ENCODE measurements at regions not wholly inside any gene's neighbourhood (a gene's known extent, or its start where the extent isn't known, plus 50 kb on each side); places are given as distances from the start of the nearest gene placed in this dataset.

DNA sequence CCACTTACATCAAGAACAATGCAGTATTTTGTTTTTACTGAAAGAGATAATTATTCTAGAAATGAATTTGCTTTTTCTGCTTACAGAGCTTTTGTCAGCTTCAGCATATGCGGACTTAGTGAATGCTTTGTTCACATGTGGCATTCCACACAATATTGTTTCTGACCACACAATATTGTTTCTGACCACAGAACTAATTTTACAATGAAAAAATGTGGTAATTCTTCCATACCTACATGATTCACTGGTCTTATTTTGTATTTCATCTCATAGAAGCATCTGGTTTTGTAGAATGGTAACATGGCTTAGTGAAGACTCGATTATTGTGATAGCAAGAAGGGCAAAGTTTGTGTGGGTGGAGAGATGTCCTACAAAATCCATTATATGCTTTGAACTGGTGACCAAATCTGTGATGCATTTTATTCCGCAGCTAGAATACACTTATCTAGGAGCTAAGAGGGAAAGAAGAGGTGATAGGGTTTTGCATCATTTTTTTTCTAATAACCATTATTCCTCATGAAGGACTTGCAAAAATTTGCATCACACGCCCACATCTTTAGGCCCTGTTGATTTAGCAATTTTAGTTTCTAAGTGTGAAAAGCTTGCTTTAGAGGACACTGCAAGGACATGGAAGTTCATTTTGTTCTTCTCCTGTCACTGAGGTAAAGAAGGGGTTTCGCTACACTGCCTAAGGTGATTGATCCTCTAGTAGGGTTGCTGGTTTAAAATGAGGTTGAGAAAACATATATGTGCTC lies 75.3 kb downstream of the HLX start:
- no peaks in the 10 kb centered on the region for H3K36me3 ChIP-seq (ENCODE audit: control insufficient read depth in 2 of 2, extremely low read depth in 1 of 2, insufficient read depth in 2 of 2, low read length in 2 of 2)
- H3K9me1 ChIP-seq (ENCODE audit: control insufficient read depth, extremely low read depth, insufficient read depth, low read length): no peaks in the 10 kb centered on the region
- H3K4me1 ChIP-seq (ENCODE audit: control insufficient read depth, extremely low read depth, insufficient read depth, low read length): no peaks in the 10 kb centered on the region
- DNase-seq (ENCODE audit: low read depth, low spot score) (no peak), FAIRE-seq (no peak)
- no peak overlapping the region for H2AFZ ChIP-seq (ENCODE audit: control insufficient read depth, low read length)
- no peaks in the 10 kb centered on the region for H4K20me1 ChIP-seq (ENCODE audit: control insufficient read depth, extremely low read depth, insufficient read depth, low read length)
- no peak overlapping the region for H3K4me2 ChIP-seq (ENCODE audit: control insufficient read depth, extremely low read depth, insufficient read depth, low read depth, low read length)
- TF ChIP-seq EZH2 (IDR thresholded peaks at IDR 0.05; ENCODE audit: low read length): no peak
- TF ChIP-seq, protein P1, sequence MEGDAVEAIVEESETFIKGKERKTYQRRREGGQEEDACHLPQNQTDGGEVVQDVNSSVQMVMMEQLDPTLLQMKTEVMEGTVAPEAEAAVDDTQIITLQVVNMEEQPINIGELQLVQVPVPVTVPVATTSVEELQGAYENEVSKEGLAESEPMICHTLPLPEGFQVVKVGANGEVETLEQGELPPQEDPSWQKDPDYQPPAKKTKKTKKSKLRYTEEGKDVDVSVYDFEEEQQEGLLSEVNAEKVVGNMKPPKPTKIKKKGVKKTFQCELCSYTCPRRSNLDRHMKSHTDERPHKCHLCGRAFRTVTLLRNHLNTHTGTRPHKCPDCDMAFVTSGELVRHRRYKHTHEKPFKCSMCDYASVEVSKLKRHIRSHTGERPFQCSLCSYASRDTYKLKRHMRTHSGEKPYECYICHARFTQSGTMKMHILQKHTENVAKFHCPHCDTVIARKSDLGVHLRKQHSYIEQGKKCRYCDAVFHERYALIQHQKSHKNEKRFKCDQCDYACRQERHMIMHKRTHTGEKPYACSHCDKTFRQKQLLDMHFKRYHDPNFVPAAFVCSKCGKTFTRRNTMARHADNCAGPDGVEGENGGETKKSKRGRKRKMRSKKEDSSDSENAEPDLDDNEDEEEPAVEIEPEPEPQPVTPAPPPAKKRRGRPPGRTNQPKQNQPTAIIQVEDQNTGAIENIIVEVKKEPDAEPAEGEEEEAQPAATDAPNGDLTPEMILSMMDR (optimal IDR thresholded peaks at IDR 0.05 in 1 of 3, IDR thresholded peaks at IDR 0.05 in 1 of 3, conservative IDR thresholded peaks at IDR 0.05 in 1 of 3; ENCODE audit: extremely low read depth in 1 of 3, insufficient read depth in 2 of 3, low read length in 3 of 3): no peak
- no peaks in the 10 kb centered on the region for H3K9me3 ChIP-seq (ENCODE audit: control insufficient read depth, low read depth, low read length)
- no peaks in the 10 kb centered on the region for H3K27me3 ChIP-seq (ENCODE audit: control insufficient read depth, extremely low read depth, insufficient read depth, low read length)
- dilution Hi-C loops (cut with MboI; ENCODE audit: extremely low pct_ligation_motif_present, low sequenced_read_pairs): no loop called here
- H3K4me3 ChIP-seq (ENCODE audit: control insufficient read depth in 2 of 3, extremely low read depth in 1 of 3, insufficient read depth in 2 of 3, low read depth in 1 of 3, low read length in 3 of 3): no peak overlapping the region
- no peaks in the 10 kb centered on the region for H3K79me2 ChIP-seq (ENCODE audit: control insufficient read depth, insufficient read depth, low read length)
- H3K9ac ChIP-seq (ENCODE audit: control insufficient read depth, extremely low read depth, insufficient read depth, low read length): no peak overlapping the region
- no peak overlapping the region for H3K27ac ChIP-seq (ENCODE audit: control insufficient read depth, insufficient read depth, low read length)

DNA sequence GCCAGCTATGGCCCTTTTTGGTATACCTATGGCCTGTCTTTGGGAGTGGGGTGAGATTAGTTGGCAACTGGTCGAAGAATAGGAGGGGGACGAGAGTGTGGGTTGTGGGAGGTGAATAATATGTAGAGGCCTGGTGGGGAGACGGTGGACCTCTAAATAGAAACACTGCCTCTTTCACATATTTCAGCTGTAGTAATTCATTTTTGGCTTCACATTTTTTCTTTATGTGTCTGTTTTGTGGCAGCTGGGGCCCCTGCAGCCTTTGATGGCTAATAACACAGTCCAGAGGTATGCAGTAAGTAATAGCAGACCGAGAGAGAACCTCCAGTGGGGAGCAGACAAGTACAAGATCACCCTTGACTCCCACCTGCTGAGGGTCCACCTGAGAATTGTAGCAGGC lies 75.9 kb downstream of the HLX start:
- TF ChIP-seq, protein P1 (optimal IDR thresholded peaks at IDR 0.05 in 1 of 3, IDR thresholded peaks at IDR 0.05 in 1 of 3, conservative IDR thresholded peaks at IDR 0.05 in 1 of 3; ENCODE audit: extremely low read depth in 1 of 3, insufficient read depth in 2 of 3, low read length in 3 of 3): no peak
- no peak for TF ChIP-seq EZH2 (IDR thresholded peaks at IDR 0.05; ENCODE audit: low read length)
- H3K4me2 ChIP-seq (ENCODE audit: control insufficient read depth, extremely low read depth, insufficient read depth, low read depth, low read length): no peak overlapping the region
- no peak overlapping the region for H3K9ac ChIP-seq (ENCODE audit: control insufficient read depth, extremely low read depth, insufficient read depth, low read length)
- no peaks in the 10 kb centered on the region for H3K27me3 ChIP-seq (ENCODE audit: control insufficient read depth, extremely low read depth, insufficient read depth, low read length)
- no peak for DNase-seq (ENCODE audit: low read depth, low spot score)
- H3K9me1 ChIP-seq (ENCODE audit: control insufficient read depth, extremely low read depth, insufficient read depth, low read length): no peaks in the 10 kb centered on the region
- no peaks in the 10 kb centered on the region for H3K36me3 ChIP-seq (ENCODE audit: control insufficient read depth in 2 of 2, extremely low read depth in 1 of 2, insufficient read depth in 2 of 2, low read length in 2 of 2)
- no peaks in the 10 kb centered on the region for H3K4me1 ChIP-seq (ENCODE audit: control insufficient read depth, extremely low read depth, insufficient read depth, low read length)
- no peaks in the 10 kb centered on the region for H3K79me2 ChIP-seq (ENCODE audit: control insufficient read depth, insufficient read depth, low read length)
- H3K4me3 ChIP-seq (ENCODE audit: control insufficient read depth in 2 of 3, extremely low read depth in 1 of 3, insufficient read depth in 2 of 3, low read depth in 1 of 3, low read length in 3 of 3): no peak overlapping the region
- H2AFZ ChIP-seq (ENCODE audit: control insufficient read depth, low read length): no peak overlapping the region
- no peaks in the 10 kb centered on the region for H3K9me3 ChIP-seq (ENCODE audit: control insufficient read depth, low read depth, low read length)
- no peaks in the 10 kb centered on the region for H4K20me1 ChIP-seq (ENCODE audit: control insufficient read depth, extremely low read depth, insufficient read depth, low read length)
- H3K27ac ChIP-seq (ENCODE audit: control insufficient read depth, insufficient read depth, low read length): no peak overlapping the region
- FAIRE-seq: no peak
- dilution Hi-C loops (cut with MboI; ENCODE audit: extremely low pct_ligation_motif_present, low sequenced_read_pairs): no loop called here
